ENCODE measurements at regions not wholly inside any gene's neighbourhood (a gene's known extent, or its start where the extent isn't known, plus 50 kb on each side); places are given as distances from the start of the nearest gene placed in this dataset.
A peak's percentile ranks its signal among the peaks of the same experiment; 100 is the strongest.

GRCh38 chr6:80636689-80637088 lies 530.2 kb downstream of the BCKDHB start:
- POLR2A ChIA-PET: no interaction called here
- Histone ChIP-seq H3K9me2 (no peaks in the 10 kb centered on the region), H3K4me1 (ENCODE audit: control insufficient read depth in 1 of 2, insufficient read depth in 2 of 2, low read depth in 1 of 2, low read length in 1 of 2) (peaks cover 9 to 31% of the 10 kb centered on the region in 2 experiments; a peak in 3 of 4 replicates), H2AFZ (ENCODE audit: low read depth) (no peak overlapping the region), H3K4me2 (no peak overlapping the region), H3K27ac (ENCODE audit: low read depth in 2 of 2, low read length in 1 of 2) (peak overlapping the region; percentile 16 to 100; a peak in 3 of 4 replicates), H3K79me2 (ENCODE audit: insufficient read depth) (no peaks in the 10 kb centered on the region), H3F3A (replicated peaks; ENCODE audit: insufficient read depth) (peaks cover 22% of the 10 kb centered on the region), H3K27me3 (ENCODE audit: insufficient read depth) (no peaks in the 10 kb centered on the region), H3K9me3 (no peaks in the 10 kb centered on the region), H3K4me3 (ENCODE audit: low read depth in 2 of 2, low read length in 1 of 2) (no peak overlapping the region), H3K36me3 (replicated peaks in 1 of 2; ENCODE audit: control insufficient read depth in 1 of 2, insufficient read depth in 2 of 2, low read length in 1 of 2) (peaks cover 0 to 5% of the 10 kb centered on the region in 2 experiments), H4K20me1 (ENCODE audit: insufficient read depth) (no peaks in the 10 kb centered on the region), H3K9ac (no peak overlapping the region)
- DNase-seq: no peak
- 90% methylated on average over 1 of the region's 1 CpG for WGBS (ENCODE audit: low lambda C conversion rate)
- CTCF ChIA-PET: no interaction called here
- peak; percentile 43; the same call in 1 of the 2 replicates for TF ChIP-seq TCF12 (IDR thresholded peaks at IDR 0.05)
- no peak for TF ChIP-seq JUND (IDR thresholded peaks at IDR 0.05)
- TF ChIP-seq TEAD4 (IDR thresholded peaks at IDR 0.05; ENCODE audit: borderline replicate concordance, insufficient read depth): no peak
- TF ChIP-seq FOSL2 (IDR thresholded peaks at IDR 0.05; ENCODE audit: borderline replicate concordance, low read depth): peak; percentile 29; the same call in 1 of the 2 replicates
- peak; percentile 55 for TF ChIP-seq PBX3 (IDR thresholded peaks at IDR 0.05)
- no peak for TF ChIP-seq SIN3A (IDR thresholded peaks at IDR 0.05; ENCODE audit: borderline replicate concordance, low read depth, low read length)
- TF ChIP-seq EP300 (IDR thresholded peaks at IDR 0.05; ENCODE audit: borderline replicate concordance in 1 of 2, low read depth in 1 of 2, low read length in 1 of 2): peak in 1 of 2 experiments; percentile 15; a peak in 1 of 4 replicates

DNA sequence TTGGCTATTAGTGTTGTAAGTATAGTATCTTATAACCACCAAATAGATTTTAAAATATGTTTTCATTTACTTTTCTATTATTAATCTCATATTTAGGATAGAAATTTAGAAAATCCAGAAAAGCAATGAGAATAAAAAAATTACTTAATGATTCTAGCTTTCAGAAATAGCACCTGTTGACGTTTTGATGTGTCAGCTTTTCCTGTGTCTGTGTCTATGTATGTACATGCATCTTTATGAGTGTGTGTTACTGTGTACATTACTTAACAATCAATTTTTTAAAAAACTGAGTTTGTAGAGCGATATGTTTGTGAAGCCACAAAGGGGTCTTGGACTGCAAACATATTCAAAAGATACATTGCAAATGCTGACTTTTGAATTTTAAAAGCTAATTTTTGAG lies 526.9 kb downstream of the BCKDHB start:
- Histone ChIP-seq H3K79me2 (ENCODE audit: insufficient read depth) (no peaks in the 10 kb centered on the region), H3K4me2 (no peak overlapping the region), H3F3A (replicated peaks; ENCODE audit: insufficient read depth) (peaks cover 9% of the 10 kb centered on the region), H3K9me3 (no peaks in the 10 kb centered on the region), H3K4me1 (ENCODE audit: control insufficient read depth in 1 of 2, insufficient read depth in 2 of 2, low read depth in 1 of 2, low read length in 1 of 2) (peaks cover 2 to 18% of the 10 kb centered on the region in 2 experiments; a peak in 3 of 4 replicates), H2AFZ (ENCODE audit: low read depth) (no peak overlapping the region), H3K9ac (no peak overlapping the region), H3K36me3 (replicated peaks in 1 of 2; ENCODE audit: control insufficient read depth in 1 of 2, insufficient read depth in 2 of 2, low read length in 1 of 2) (peaks cover 0 to 5% of the 10 kb centered on the region in 2 experiments), H4K20me1 (ENCODE audit: insufficient read depth) (no peaks in the 10 kb centered on the region), H3K4me3 (ENCODE audit: low read depth in 2 of 2, low read length in 1 of 2) (no peak overlapping the region), H3K27ac (ENCODE audit: low read depth in 2 of 2, low read length in 1 of 2) (no peak overlapping the region), H3K27me3 (ENCODE audit: insufficient read depth) (no peaks in the 10 kb centered on the region), H3K9me2 (no peaks in the 10 kb centered on the region)
- no peak for TF ChIP-seq TAF1 (IDR thresholded peaks at IDR 0.05; ENCODE audit: borderline replicate concordance, low read depth, low read length)
- no peak for TF ChIP-seq ZBTB33 (IDR thresholded peaks at IDR 0.05; ENCODE audit: borderline replicate concordance, low read depth)
- no peak for TF ChIP-seq EZH2phosphoT487 (IDR thresholded peaks at IDR 0.05; ENCODE audit: borderline replicate concordance, low read depth)
- TF ChIP-seq, protein P1, sequence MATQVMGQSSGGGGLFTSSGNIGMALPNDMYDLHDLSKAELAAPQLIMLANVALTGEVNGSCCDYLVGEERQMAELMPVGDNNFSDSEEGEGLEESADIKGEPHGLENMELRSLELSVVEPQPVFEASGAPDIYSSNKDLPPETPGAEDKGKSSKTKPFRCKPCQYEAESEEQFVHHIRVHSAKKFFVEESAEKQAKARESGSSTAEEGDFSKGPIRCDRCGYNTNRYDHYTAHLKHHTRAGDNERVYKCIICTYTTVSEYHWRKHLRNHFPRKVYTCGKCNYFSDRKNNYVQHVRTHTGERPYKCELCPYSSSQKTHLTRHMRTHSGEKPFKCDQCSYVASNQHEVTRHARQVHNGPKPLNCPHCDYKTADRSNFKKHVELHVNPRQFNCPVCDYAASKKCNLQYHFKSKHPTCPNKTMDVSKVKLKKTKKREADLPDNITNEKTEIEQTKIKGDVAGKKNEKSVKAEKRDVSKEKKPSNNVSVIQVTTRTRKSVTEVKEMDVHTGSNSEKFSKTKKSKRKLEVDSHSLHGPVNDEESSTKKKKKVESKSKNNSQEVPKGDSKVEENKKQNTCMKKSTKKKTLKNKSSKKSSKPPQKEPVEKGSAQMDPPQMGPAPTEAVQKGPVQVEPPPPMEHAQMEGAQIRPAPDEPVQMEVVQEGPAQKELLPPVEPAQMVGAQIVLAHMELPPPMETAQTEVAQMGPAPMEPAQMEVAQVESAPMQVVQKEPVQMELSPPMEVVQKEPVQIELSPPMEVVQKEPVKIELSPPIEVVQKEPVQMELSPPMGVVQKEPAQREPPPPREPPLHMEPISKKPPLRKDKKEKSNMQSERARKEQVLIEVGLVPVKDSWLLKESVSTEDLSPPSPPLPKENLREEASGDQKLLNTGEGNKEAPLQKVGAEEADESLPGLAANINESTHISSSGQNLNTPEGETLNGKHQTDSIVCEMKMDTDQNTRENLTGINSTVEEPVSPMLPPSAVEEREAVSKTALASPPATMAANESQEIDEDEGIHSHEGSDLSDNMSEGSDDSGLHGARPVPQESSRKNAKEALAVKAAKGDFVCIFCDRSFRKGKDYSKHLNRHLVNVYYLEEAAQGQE (IDR thresholded peaks at IDR 0.05; ENCODE audit: low read depth, low read length): no peak
- TF ChIP-seq GATA2 (CRISPR knock-in tag; IDR thresholded peaks at IDR 0.05): no peak
- TF ChIP-seq RFX5 (IDR thresholded peaks at IDR 0.05; ENCODE audit: low read length): no peak
- TF ChIP-seq MAX (IDR thresholded peaks at IDR 0.05; ENCODE audit: low read depth): no peak
- no peak for TF ChIP-seq POLR2AphosphoS5 (IDR thresholded peaks at IDR 0.05; ENCODE audit: low read depth, low read length)
- no peak for TF ChIP-seq NFIC (IDR thresholded peaks at IDR 0.05; ENCODE audit: borderline replicate concordance)
- TF ChIP-seq PBX3 (IDR thresholded peaks at IDR 0.05): no peak
- ChIA-PET POLR2A (no interaction called here), CTCF (no interaction called here)
- DNase-seq: no peak
- WGBS (ENCODE audit: low lambda C conversion rate): 61% methylated on average over 2 of the region's 2 CpGs
